Ishikawa (cell line): ENCODE measurements at regions not wholly inside any gene's neighbourhood (a gene's known extent, or its start where the extent isn't known, plus 50 kb on each side); places are given as distances from the start of the nearest gene placed in this dataset.

Source experiments
- CEBPB ChIP-seq: IDR thresholded peaks from 2 replicates; pipeline ENCODE4 v1.6.1; 2012
- CREB1 ChIP-seq: IDR thresholded peaks from 2 replicates; pipeline ENCODE4 v1.6.1; 2012; ENCODE audit warnings: low read depth
- EGR1 ChIP-seq: IDR thresholded peaks from 2 replicates; pipeline ENCODE4 v1.6.1; 2012
- EP300 ChIP-seq: IDR thresholded peaks from 2 replicates; pipeline ENCODE4 v1.6.1; 2012; ENCODE audit warnings: borderline replicate concordance
- FOXM1 ChIP-seq: IDR thresholded peaks from 2 replicates; pipeline ENCODE4 v1.6.1; 2012; ENCODE audit warnings: low read depth, borderline replicate concordance
- NFIC ChIP-seq: IDR thresholded peaks from 2 replicates; pipeline ENCODE4 v1.6.1; 2012
- RAD21 ChIP-seq: IDR thresholded peaks from 2 replicates; pipeline ENCODE4 v1.6.1; 2012; ENCODE audit warnings: low read depth
- TAF1 ChIP-seq: IDR thresholded peaks from 2 replicates; pipeline ENCODE4 v1.6.1; 2012; ENCODE audit warnings: low read depth, mild to moderate bottlenecking
- TCF12 ChIP-seq: IDR thresholded peaks from 2 replicates; pipeline ENCODE4 v1.6.1; 2012; ENCODE audit warnings: low read depth
- TEAD4 ChIP-seq: IDR thresholded peaks from 2 replicates; pipeline ENCODE4 v1.6.1; 2012
- YY1 ChIP-seq: IDR thresholded peaks from 2 replicates; pipeline ENCODE4 v1.6.1; 2012; ENCODE audit warnings: low read depth
- ZBTB7A ChIP-seq: IDR thresholded peaks from 2 replicates; pipeline ENCODE4 v1.6.1; 2012; ENCODE audit warnings: low read depth
- TF ChIP-seq, protein P1 (sequence below): IDR thresholded peaks from 2 replicates; pipeline ENCODE4 v1.6.1; 2012
- TF ChIP-seq, protein P2 (sequence below): IDR thresholded peaks from 2 replicates; pipeline ENCODE4 v1.6.1; 2012
- TF ChIP-seq, protein P3 (sequence below): IDR thresholded peaks from 2 replicates; pipeline ENCODE4 v1.6.1; 2012; ENCODE audit warnings: low read depth, mild to moderate bottlenecking

DNA sequence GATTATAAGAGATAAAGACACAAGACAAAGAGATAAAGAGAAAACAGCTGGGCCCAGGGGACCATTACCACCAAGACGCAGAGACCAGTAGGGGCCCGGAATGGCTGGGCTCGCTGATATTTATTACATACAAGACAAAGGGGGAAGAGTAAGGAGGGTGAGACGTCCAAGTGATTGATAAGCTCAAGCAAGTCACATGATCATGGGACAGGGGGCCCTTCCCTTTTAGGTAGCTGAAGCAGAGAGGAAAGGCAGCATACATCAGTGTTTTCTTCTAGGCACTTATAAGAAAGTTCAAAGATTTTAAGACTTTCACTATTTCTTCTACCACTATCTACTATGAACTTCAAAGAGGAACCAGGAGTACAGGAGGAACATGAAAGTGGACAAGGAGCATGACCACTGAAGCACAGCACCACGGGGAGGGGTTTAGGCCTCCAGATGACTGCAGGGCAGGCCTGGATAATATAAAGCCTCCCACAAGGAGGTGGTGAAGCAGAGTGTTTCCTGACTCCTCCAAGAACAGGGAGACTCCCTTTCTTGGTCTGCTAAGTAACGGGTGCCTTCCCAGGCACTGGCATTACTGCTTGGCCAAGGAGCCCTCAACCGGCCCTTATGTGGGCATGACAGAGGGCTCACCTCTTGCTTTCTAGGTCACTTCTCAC, 63.9 kb upstream of the ARL4D start:
- TF ChIP-seq TCF12: no peak
- TF ChIP-seq NFIC: no peak
- TF ChIP-seq FOXM1: no peak
- TF ChIP-seq ZBTB7A: no peak
- no peak for TF ChIP-seq EGR1
- no peak for TF ChIP-seq TEAD4

DNA sequence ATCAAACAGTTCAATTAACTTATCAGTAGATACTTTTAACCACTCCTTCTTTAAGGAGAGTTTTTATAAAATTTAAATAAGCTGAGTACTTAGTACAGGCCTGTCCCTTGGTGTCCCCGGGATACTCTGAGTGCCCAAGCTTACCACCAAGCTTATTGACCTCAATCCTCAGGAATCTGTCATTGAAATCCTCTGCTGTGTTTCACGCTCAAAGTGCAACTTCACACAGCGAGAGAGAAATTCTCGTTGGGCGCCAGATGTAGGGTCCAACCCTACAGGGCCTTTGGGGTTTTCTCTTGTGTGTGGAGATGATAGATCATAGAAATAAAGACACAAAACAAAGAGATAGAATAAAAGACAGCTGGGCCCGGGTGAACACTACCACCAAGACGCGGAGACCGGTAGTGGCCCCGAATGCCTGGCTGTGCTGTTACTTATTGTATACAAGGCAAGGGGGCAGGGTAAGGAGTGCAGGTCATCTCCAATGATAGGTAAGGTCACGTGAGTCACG, 65.3 kb upstream of the ARL4D start:
- TF ChIP-seq, protein P1, sequence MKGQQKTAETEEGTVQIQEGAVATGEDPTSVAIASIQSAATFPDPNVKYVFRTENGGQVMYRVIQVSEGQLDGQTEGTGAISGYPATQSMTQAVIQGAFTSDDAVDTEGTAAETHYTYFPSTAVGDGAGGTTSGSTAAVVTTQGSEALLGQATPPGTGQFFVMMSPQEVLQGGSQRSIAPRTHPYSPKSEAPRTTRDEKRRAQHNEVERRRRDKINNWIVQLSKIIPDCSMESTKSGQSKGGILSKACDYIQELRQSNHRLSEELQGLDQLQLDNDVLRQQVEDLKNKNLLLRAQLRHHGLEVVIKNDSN: 0 out of 2 replicates have a peak, but pooled peaks have one; percentile 45
- TF ChIP-seq RAD21: no peak

DNA sequence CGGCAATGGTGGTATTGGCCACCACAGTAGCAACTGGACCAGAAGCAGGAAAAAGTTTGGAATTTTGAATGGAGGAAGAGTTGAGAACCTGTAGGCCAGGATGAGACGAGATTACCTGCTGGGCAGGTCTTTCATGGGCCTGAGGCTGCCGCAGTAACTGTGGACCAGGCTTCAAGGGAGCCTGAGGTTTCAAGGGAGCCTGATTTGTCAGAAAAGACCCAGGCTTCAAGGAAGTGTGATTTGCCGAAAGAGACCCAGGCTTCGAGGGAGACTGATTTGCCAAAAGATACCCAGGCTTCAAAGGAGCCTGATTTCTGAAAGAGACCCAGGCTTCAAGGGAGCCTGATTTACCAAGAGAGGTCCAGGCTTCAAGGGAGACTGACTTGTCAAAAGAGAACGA, 66.6 kb upstream of the ARL4D start:
- TF ChIP-seq, protein P2, sequence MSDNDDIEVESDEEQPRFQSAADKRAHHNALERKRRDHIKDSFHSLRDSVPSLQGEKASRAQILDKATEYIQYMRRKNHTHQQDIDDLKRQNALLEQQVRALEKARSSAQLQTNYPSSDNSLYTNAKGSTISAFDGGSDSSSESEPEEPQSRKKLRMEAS: no peak
- TF ChIP-seq FOXM1 (no peak), RAD21 (no peak), ZBTB7A (no peak), TAF1 (no peak), TCF12 (no peak), TEAD4 (no peak), YY1 (no peak), CEBPB (no peak), NFIC (no peak), EP300 (no peak), CREB1 (no peak), EGR1 (no peak)
- TF ChIP-seq, protein P1: no peak
- TF ChIP-seq, protein P3, sequence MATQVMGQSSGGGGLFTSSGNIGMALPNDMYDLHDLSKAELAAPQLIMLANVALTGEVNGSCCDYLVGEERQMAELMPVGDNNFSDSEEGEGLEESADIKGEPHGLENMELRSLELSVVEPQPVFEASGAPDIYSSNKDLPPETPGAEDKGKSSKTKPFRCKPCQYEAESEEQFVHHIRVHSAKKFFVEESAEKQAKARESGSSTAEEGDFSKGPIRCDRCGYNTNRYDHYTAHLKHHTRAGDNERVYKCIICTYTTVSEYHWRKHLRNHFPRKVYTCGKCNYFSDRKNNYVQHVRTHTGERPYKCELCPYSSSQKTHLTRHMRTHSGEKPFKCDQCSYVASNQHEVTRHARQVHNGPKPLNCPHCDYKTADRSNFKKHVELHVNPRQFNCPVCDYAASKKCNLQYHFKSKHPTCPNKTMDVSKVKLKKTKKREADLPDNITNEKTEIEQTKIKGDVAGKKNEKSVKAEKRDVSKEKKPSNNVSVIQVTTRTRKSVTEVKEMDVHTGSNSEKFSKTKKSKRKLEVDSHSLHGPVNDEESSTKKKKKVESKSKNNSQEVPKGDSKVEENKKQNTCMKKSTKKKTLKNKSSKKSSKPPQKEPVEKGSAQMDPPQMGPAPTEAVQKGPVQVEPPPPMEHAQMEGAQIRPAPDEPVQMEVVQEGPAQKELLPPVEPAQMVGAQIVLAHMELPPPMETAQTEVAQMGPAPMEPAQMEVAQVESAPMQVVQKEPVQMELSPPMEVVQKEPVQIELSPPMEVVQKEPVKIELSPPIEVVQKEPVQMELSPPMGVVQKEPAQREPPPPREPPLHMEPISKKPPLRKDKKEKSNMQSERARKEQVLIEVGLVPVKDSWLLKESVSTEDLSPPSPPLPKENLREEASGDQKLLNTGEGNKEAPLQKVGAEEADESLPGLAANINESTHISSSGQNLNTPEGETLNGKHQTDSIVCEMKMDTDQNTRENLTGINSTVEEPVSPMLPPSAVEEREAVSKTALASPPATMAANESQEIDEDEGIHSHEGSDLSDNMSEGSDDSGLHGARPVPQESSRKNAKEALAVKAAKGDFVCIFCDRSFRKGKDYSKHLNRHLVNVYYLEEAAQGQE: no peak

DNA sequence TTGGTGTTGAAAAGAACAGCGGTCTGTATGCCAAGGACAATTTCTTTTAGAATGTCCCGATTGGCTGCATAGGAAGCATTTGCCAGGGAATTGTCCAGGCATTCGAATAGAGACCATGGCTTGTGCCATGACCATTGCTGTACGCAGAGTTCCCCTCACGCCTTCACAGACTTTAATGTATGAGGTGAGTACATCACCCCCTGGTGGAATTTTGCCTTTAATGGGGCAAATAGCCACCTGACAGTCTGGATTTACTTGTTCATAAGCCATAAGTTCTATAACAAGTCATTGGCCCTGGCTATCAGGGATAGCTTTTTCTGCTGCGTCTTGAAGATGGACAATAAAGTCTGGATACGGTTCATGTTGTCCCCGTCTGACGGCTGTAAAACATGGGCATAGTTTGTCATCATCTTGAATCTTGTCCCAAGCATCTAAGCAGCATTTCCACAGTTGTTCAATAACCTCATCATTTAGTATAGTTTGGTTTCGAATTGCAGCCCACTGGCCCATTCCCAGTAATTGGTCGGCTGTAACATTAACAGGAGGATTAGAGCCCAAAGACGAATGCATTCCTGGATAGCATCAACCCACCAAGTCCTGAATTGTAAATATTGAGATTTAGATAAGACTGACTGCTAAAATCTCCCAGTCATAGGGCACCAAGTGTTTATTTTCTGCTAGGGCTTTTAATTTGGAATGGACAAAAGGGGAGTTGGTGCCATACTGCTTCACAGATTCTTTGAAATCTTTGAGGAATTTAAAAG, 67.7 kb upstream of the ARL4D start:
- peak; percentile 15; the same call in 1 of the 2 replicates for TF ChIP-seq RAD21
- TF ChIP-seq, protein P2: no peak

DNA sequence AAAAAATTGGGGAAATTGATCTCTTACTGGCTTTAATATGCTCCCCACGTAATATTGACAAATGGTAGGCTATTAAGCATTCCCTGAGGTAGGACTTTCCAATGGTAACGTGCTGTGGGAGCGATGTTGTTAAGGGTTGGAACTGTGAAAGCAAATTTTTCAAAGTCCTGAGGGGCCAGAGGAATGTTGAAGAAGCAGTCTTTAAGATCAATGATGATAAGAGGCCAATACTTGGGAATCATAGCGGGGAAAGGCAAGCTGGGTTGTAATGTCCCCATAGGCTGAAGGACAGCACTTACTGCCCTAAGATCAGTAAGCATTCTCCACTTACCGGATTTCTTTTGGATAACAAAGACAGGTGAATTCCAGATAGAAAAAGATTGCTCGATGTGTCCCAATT, 69.6 kb upstream of the ARL4D start:
- TF ChIP-seq TEAD4 (no peak), ZBTB7A (no peak), NFIC (no peak), YY1 (no peak), FOXM1 (no peak), RAD21 (no peak), EP300 (no peak), EGR1 (no peak), CREB1 (no peak), TAF1 (no peak), CEBPB (no peak), TCF12 (no peak)
- TF ChIP-seq, protein P1: no peak
- TF ChIP-seq, protein P2: no peak
- TF ChIP-seq, protein P3: no peak

DNA sequence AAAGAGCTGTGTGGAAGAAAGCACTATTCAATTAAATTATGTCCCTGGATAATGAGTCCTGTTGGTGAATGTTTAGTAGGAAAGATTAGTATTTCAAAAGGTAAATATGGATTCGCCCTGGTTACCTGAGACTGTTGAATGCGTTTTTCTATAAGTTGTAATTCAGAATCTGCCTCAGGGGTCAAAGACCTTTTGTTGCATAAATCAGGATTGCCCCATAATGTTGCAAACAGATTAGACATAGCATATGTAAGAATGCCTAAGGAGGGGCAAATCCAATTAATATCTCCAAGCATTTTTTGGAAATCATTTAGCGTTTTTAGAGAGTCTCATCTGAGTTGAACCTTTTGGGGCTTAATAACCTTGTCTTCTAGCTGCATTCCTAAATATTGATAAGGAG, 70.1 kb upstream of the ARL4D start:
- TF ChIP-seq ZBTB7A: no peak
- no peak for TF ChIP-seq EP300
- no peak for TF ChIP-seq CEBPB
- TF ChIP-seq YY1: no peak
- TF ChIP-seq RAD21: no peak
- no peak for TF ChIP-seq TCF12
- TF ChIP-seq, protein P1: no peak
- TF ChIP-seq, protein P2: no peak
- no peak for TF ChIP-seq CREB1
- no peak for TF ChIP-seq TAF1
- TF ChIP-seq FOXM1: no peak
